RWPE2 (cell line): ENCODE measurements at regions not wholly inside any gene's neighbourhood (a gene's known extent, or its start where the extent isn't known, plus 50 kb on each side); places are given as distances from the start of the nearest gene placed in this dataset.

Experiments
- ATAC-seq: fragments of 200-7000 bp; cut with Tn5 transposase; 3 replicates; pipeline ENCODE4 v1.9.1; 2021; ENCODE audit warnings: low read depth
- DNase-seq: peaks from one replicate; pipeline ENCODE4 v3.0.0-alpha.2; 2020; ENCODE audit warnings: low spot score
- H3K27ac ChIP-seq: fragments of 450-650 bp; 2 replicates; pipeline ENCODE4 v1.5.1; 2017; ENCODE audit warnings: mild to moderate bottlenecking; ENCODE audit not compliant: poor library complexity, severe bottlenecking
- H3K27me3 ChIP-seq: fragments of 250-450 bp; sonication (Bioruptor Pico); 2 replicates; pipeline ENCODE4 v1.5.1; 2021; ENCODE audit warnings: mild to moderate bottlenecking, moderate library complexity; ENCODE audit not compliant: insufficient read depth, poor library complexity, severe bottlenecking
- H3K36me3 ChIP-seq: fragments of 250-450 bp; sonication (Bioruptor Pico); 2 replicates; pipeline ENCODE4 v1.5.1; 2020; ENCODE audit warnings: low read depth, mild to moderate bottlenecking, moderate library complexity
- H3K4me1 ChIP-seq: fragments of 250-450 bp; sonication (Bioruptor Pico); 2 replicates; pipeline ENCODE4 v1.5.1; 2021; ENCODE audit warnings: mild to moderate bottlenecking, moderate library complexity; ENCODE audit not compliant: insufficient read depth, poor library complexity, severe bottlenecking
- H3K4me3 ChIP-seq: fragments of 250-450 bp; sonication (Bioruptor Pico); 2 replicates; pipeline ENCODE4 v1.5.1; 2021; ENCODE audit warnings: mild to moderate bottlenecking, moderate library complexity; ENCODE audit not compliant: severe bottlenecking
- H3K9me3 ChIP-seq: fragments of 250-450 bp; sonication (Bioruptor Pico); 2 replicates; pipeline ENCODE4 v1.5.1; 2021; ENCODE audit warnings: mild to moderate bottlenecking, moderate library complexity; ENCODE audit not compliant: severe bottlenecking
- CTCF ChIP-seq: fragments of 450-650 bp; IDR thresholded peaks from one replicate; pipeline ENCODE4 v1.5.1; 2017; ENCODE audit warnings: mild to moderate bottlenecking, moderate library complexity; ENCODE audit not compliant: poor library complexity, severe bottlenecking

- no peak for DNase-seq
- no peaks in the 10 kb centered on the region for H3K27me3 ChIP-seq
- no peaks in the 10 kb centered on the region for H3K9me3 ChIP-seq
- no peak for ATAC-seq
- no peak for TF ChIP-seq CTCF
- no peak overlapping the region for H3K4me3 ChIP-seq
- no peaks in the 10 kb centered on the region for H3K36me3 ChIP-seq
- no peaks in the 10 kb centered on the region for H3K4me1 ChIP-seq
- H3K27ac ChIP-seq, result no peak overlapping the region
Measured at GRCh38 chr4:127309369-127310102, 323.2 kb upstream of the INTU start.

DNA sequence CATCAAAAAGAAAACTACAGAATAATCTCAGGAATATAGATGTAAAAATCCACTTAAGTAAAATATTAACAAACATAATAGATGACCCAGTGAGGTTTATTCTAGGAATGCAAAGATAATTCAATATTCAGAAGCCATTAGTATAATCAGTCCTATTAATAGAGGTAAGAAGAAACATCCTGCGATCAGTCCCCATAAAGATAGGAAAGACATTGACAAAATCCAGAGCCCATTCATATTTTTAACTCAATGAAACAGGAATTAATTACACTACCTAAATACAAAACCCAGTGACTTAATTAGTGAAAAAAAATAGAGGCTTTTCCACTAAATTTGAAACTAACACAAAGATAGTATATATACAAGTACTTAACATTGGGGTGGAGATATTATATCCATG lies 321.4 kb upstream of the INTU start:
- Histone ChIP-seq H3K27me3 (no peaks in the 10 kb centered on the region), H3K9me3 (no peaks in the 10 kb centered on the region), H3K36me3 (no peaks in the 10 kb centered on the region), H3K27ac (no peak overlapping the region), H3K4me1 (no peaks in the 10 kb centered on the region), H3K4me3 (no peak overlapping the region)
- no peak for TF ChIP-seq CTCF
- ATAC-seq (no peak), DNase-seq (no peak)

GRCh38 chr4:127311924-127312323 lies 320.8 kb upstream of the INTU start:
- DNase-seq (no peak), ATAC-seq (no peak)

GRCh38 chr4:127313767-127314166 lies 319.0 kb upstream of the INTU start:
- no peak for ATAC-seq
- no peaks in the 10 kb centered on the region for H3K27me3 ChIP-seq
- no peak for DNase-seq
- no peak overlapping the region for H3K27ac ChIP-seq
- H3K4me3 ChIP-seq, result no peak overlapping the region
- H3K9me3 ChIP-seq, result no peaks in the 10 kb centered on the region
- no peaks in the 10 kb centered on the region for H3K36me3 ChIP-seq
- H3K4me1 ChIP-seq, result no peaks in the 10 kb centered on the region
- no peak for TF ChIP-seq CTCF

More at GRCh38 chr4:127311924-127312323, 320.8 kb upstream of the INTU start:
- Histone ChIP-seq H3K9me3 (no peaks in the 10 kb centered on the region), H3K27ac (no peak overlapping the region), H3K4me1 (no peaks in the 10 kb centered on the region), H3K36me3 (no peaks in the 10 kb centered on the region), H3K4me3 (no peak overlapping the region), H3K27me3 (no peaks in the 10 kb centered on the region)
- no peak for TF ChIP-seq CTCF

GRCh38 chr4:127327491-127327890 lies 305.3 kb upstream of the INTU start:
- Histone ChIP-seq H3K9me3 (no peaks in the 10 kb centered on the region), H3K27me3 (no peaks in the 10 kb centered on the region), H3K4me3 (no peak overlapping the region), H3K36me3 (no peaks in the 10 kb centered on the region), H3K4me1 (no peaks in the 10 kb centered on the region), H3K27ac (no peak overlapping the region)
- no peak for TF ChIP-seq CTCF
- DNase-seq (no peak), ATAC-seq (no peak)
